GM12878 (cell line): ENCODE measurements at regions not wholly inside any gene's neighbourhood (a gene's known extent, or its start where the extent isn't known, plus 50 kb on each side); places are given as distances from the start of the nearest gene placed in this dataset.

Experiments used
- ATAC-seq: fragments of 200-7000 bp; cut with Tn5 transposase; 3 replicates; pipeline ENCODE4 v1.9.1; 2020; ENCODE audit warnings: mild to moderate bottlenecking, moderate library complexity
- BruUV-seq: library from RNA; stranded (reverse); fragments of 400-500 nt; replicated peaks from 2 replicates; lab custom pipeline; 2021; lab: Mats Ljungman, UMichigan
- CTCF ChIA-PET: fragments of 300-600 bp; sonication (Branson Sonifier 250); formaldehyde crosslinking; extraction: SDS; loops from one replicate; lab custom pipeline; 2021; ENCODE audit warnings: inconsistent platforms; lab: Yijun Ruan, JAX
- POLR2A ChIA-PET: fragments of 350-600 bp; formaldehyde crosslinking; extraction: SDS; loops from one replicate; lab custom pipeline; 2021; ENCODE audit warnings: inconsistent platforms; lab: Charles Lee
- RAD21 ChIA-PET: fragments of 300-600 bp; sonication (Branson Sonifier 250); formaldehyde crosslinking; loops from one replicate; lab custom pipeline; 2023; ENCODE audit warnings: antibody characterized with exemption; ENCODE audit not compliant: unreplicated experiment; lab: Charles Lee
- SMC1A ChIA-PET: fragments of 300-600 bp; sonication (Branson Sonifier 250); formaldehyde crosslinking; loops from one replicate; lab custom pipeline; 2023; ENCODE audit not compliant: unreplicated experiment, uncharacterized antibody; lab: Charles Lee
- DNase-seq: peaks from one replicate; pipeline ENCODE4 v3.0.0-alpha.2; 2011; ENCODE audit warnings: low read depth, low spot score
- FAIRE-seq: peaks from 3 replicates; lab custom pipeline; 2011; peaks lifted over from hg19 to GRCh38; lab: Jason Lieb, UNC
- H2AFZ ChIP-seq: 2 replicates; pipeline ENCODE4 v1.6.0; 2011; ENCODE audit warnings: low read depth, low read length, control low read depth; ENCODE audit not compliant: control insufficient read depth
- H3K27ac ChIP-seq: 2 replicates; pipeline ENCODE4 v1.5.1; 2011; ENCODE audit warnings: control low read depth; ENCODE audit not compliant: control insufficient read depth, insufficient read depth
- H3K27me3 ChIP-seq, 2 experiments: replicated peaks in 1 of 2; 2 replicates each; pipeline versions ENCODE4 v1.6.0 to v1.6.1; 2011; ENCODE audit warnings: low read length in 1 of 2; ENCODE audit not compliant: control insufficient read depth in 2 of 2, insufficient read depth in 2 of 2
- H3K36me3 ChIP-seq, 2 experiments: 2 replicates each; pipeline ENCODE4 v1.5.1; 2011; ENCODE audit warnings: low read length in 1 of 2; ENCODE audit not compliant: control insufficient read depth in 2 of 2, insufficient read depth in 2 of 2
- H3K4me1 ChIP-seq: 2 replicates; pipeline ENCODE4 v1.6.1; 2011; ENCODE audit warnings: mild to moderate bottlenecking, low read length, moderate library complexity, mixed read lengths; ENCODE audit not compliant: control insufficient read depth, insufficient read depth
- H3K4me2 ChIP-seq: 2 replicates; pipeline ENCODE4 v1.6.0; 2011; ENCODE audit warnings: control low read depth; ENCODE audit not compliant: control insufficient read depth, insufficient read depth
- H3K4me3 ChIP-seq: fragments of 200-600 bp; sonication (generic); 2 replicates; pipeline ENCODE4 v1.5.1; 2016
- H3K79me2 ChIP-seq: 2 replicates; pipeline ENCODE4 v1.6.0; 2011; ENCODE audit warnings: low read length; ENCODE audit not compliant: control insufficient read depth, insufficient read depth
- H3K9ac ChIP-seq: 2 replicates; pipeline ENCODE4 v1.8.0; 2011; ENCODE audit warnings: low read length, control low read depth, mixed read lengths; ENCODE audit not compliant: control insufficient read depth, insufficient read depth
- H3K9me3 ChIP-seq: replicated peaks from 3 replicates; pipeline ENCODE4 v1.5.1; 2011; ENCODE audit warnings: mild to moderate bottlenecking, low read length; ENCODE audit not compliant: control insufficient read depth, insufficient read depth
- H4K20me1 ChIP-seq: 2 replicates; pipeline ENCODE4 v1.6.0; 2011; ENCODE audit not compliant: control insufficient read depth, insufficient read depth
- CHD2 ChIP-seq: IDR thresholded peaks from 2 replicates; pipeline ENCODE4 v1.6.1; 2011; ENCODE audit warnings: low read depth, low read length, improper control_type of control experiment, borderline replicate concordance
- CREB1 ChIP-seq: IDR thresholded peaks from 2 replicates; pipeline ENCODE4 v1.6.1; 2012; ENCODE audit warnings: low read depth, mild to moderate bottlenecking, inconsistent platforms
- EGR1 ChIP-seq, 2 experiments: IDR thresholded peaks; 1 replicate in 1 of 2; 2 replicates in 1 of 2; pipeline ENCODE4 v1.6.1; 2011 to 2012; ENCODE audit warnings: low read depth in 2 of 2, low read length in 2 of 2, borderline replicate concordance in 1 of 2, mild to moderate bottlenecking in 1 of 2, moderate library complexity in 1 of 2
- MEF2B ChIP-seq: fragments of 450-650 bp; IDR thresholded peaks from 2 replicates; pipeline ENCODE4 v1.6.1; 2018; ENCODE audit warnings: mild to moderate bottlenecking, moderate library complexity; ENCODE audit not compliant: partially characterized antibody, poor library complexity, severe bottlenecking
- MXI1 ChIP-seq: fragments of 150-350 bp; IDR thresholded peaks from 2 replicates; pipeline ENCODE4 v1.6.1; 2011; ENCODE audit warnings: low read depth, mild to moderate bottlenecking, inconsistent platforms, low read length, improper control_type of control experiment
- POLR2AphosphoS2 ChIP-seq: IDR thresholded peaks from 2 replicates; pipeline ENCODE4 v1.6.1; 2011; ENCODE audit warnings: low read depth, mild to moderate bottlenecking, low read length, improper control_type of control experiment, moderate library complexity
- RAD21 ChIP-seq: IDR thresholded peaks from 2 replicates; pipeline ENCODE4 v1.6.1; 2011; ENCODE audit warnings: mild to moderate bottlenecking, low read depth, low read length, moderate library complexity; ENCODE audit not compliant: insufficient read depth
- SIX5 ChIP-seq: IDR thresholded peaks from 2 replicates; pipeline ENCODE4 v1.6.1; 2011; ENCODE audit warnings: mild to moderate bottlenecking, low read depth, low read length, moderate library complexity; ENCODE audit not compliant: severe bottlenecking
- TCF12 ChIP-seq: IDR thresholded peaks from 2 replicates; pipeline ENCODE4 v1.6.1; 2011; ENCODE audit warnings: low read depth, mild to moderate bottlenecking, low read length
- USF1 ChIP-seq: IDR thresholded peaks from 2 replicates; pipeline ENCODE4 v1.6.1; 2011; ENCODE audit warnings: borderline replicate concordance, low read depth, mild to moderate bottlenecking, moderate library complexity, mixed read lengths, low read length; ENCODE audit not compliant: insufficient read depth; ENCODE audit errors: extremely low read length
- ZNF592 ChIP-seq: fragments of 450-650 bp; IDR thresholded peaks from 2 replicates; pipeline ENCODE4 v1.6.1; 2017; ENCODE audit warnings: mild to moderate bottlenecking, moderate library complexity
- WGBS: methylation state at CpG from one replicate; pipeline ENCODE4 v1.1.6; 2016; ENCODE audit warnings: low lambda C conversion rate; ENCODE audit not compliant: insufficient replicate concordance, insufficient coverage; ENCODE audit errors: missing lambda C conversion rate; 5-methylcytosine and 5-hydroxymethylcytosine counted together
- in situ Hi-C: fragments of 300-500 bp; cut with MboI; formaldehyde crosslinking; loops from 9 replicates; pipeline ENCODE4 v1.14.3; 2018; ENCODE audit warnings: mixed read lengths
- intact Hi-C: fragments of 100-400 bp; cut with micrococcal nuclease; formaldehyde crosslinking; loops from one replicate; pipeline ENCODE4 v1.14.2; 2022; ENCODE audit not compliant: unreplicated experiment

- Histone ChIP-seq H4K20me1 (no peaks in the 10 kb centered on the region), H3K4me1 (no peaks in the 10 kb centered on the region), H3K9ac (no peak overlapping the region), H3K9me3 (no peaks in the 10 kb centered on the region; the same call in 2 of the 3 replicates), H3K79me2 (no peaks in the 10 kb centered on the region), H3K4me3 (no peak overlapping the region), H3K27me3 (no peaks in the 10 kb centered on the region), H3K4me2 (no peak overlapping the region), H3K36me3 (no peaks in the 10 kb centered on the region), H3K27ac (no peak overlapping the region), H2AFZ (no peak overlapping the region)
- DNase-seq (no peak), ATAC-seq (no peak), FAIRE-seq (no peak)
- intact Hi-C loops (no loop called here), in situ Hi-C loops (no loop called here)
- SMC1A ChIA-PET = no interaction called here
- WGBS = 10% methylated on average over 8 of the region's 8 CpGs
- TF ChIP-seq MEF2B = no peak
- no peak for TF ChIP-seq RAD21
- TF ChIP-seq TCF12 = no peak
- TF ChIP-seq USF1 = no peak
- no peak for TF ChIP-seq SIX5
- no peak for TF ChIP-seq CHD2
- no peak for TF ChIP-seq EGR1 (IDR thresholded peaks at IDR 0.05; ENCODE audit: borderline replicate concordance in 1 of 2, low read depth in 2 of 2, low read length in 2 of 2)
- TF ChIP-seq MXI1 = no peak
- TF ChIP-seq CREB1 = no peak
- TF ChIP-seq POLR2AphosphoS2 = no peak
- TF ChIP-seq ZNF592 = no peak
- POLR2A ChIA-PET = no interaction called here
- no TSS peak for BruUV-seq
- CTCF ChIA-PET = no interaction called here
- RAD21 ChIA-PET = no interaction called here
These were observed 486.2 kb upstream of the RBFOX1 start for GRCh38 chr16:6846452-6846851.
